IMR-90 (cell line): ENCODE measurements at regions not wholly inside any gene's neighbourhood (a gene's known extent, or its start where the extent isn't known, plus 50 kb on each side); places are given as distances from the start of the nearest gene placed in this dataset.

ENCODE experiments used
- ATAC-seq: fragments of 200-7000 bp; cut with Tn5 transposase; 2 replicates; pipeline ENCODE4 v1.9.1; 2020; ENCODE audit warnings: low read depth, mild to moderate bottlenecking, moderate library complexity
- BruUV-seq: library from RNA; stranded (reverse); fragments of 400-500 nt; replicated peaks from 2 replicates; lab custom pipeline; 2021; lab: Mats Ljungman, UMichigan
- CTCF ChIA-PET: fragments of 300-600 bp; formaldehyde crosslinking; extraction: SDS; loops from one replicate; lab custom pipeline; 2021; ENCODE audit warnings: antibody characterized with exemption; lab: Yijun Ruan, JAX
- POLR2A ChIA-PET: fragments of 300-600 bp; sonication (Branson Sonifier 250); formaldehyde crosslinking; loops from one replicate; lab custom pipeline; 2022; ENCODE audit warnings: antibody characterized with exemption; ENCODE audit not compliant: unreplicated experiment; lab: Charles Lee
- DNase-seq: peaks from one replicate; pipeline ENCODE4 v3.0.0; 2013
- H2AFZ ChIP-seq: replicated peaks from 2 replicates; pipeline ENCODE3; 2013; ENCODE audit warnings: low read length, mild to moderate bottlenecking; ENCODE audit not compliant: poor library complexity
- H2AK5ac ChIP-seq: 2 replicates; pipeline ENCODE4 v1.6.1; 2013; ENCODE audit warnings: low read depth, low read length, inconsistent platforms
- H2AK9ac ChIP-seq: replicated peaks from 2 replicates; pipeline ENCODE3; 2013; ENCODE audit warnings: mild to moderate bottlenecking, low read depth, low read length, moderate library complexity; ENCODE audit not compliant: poor library complexity
- H2BK120ac ChIP-seq: 2 replicates; pipeline ENCODE4 v1.6.1; 2013; ENCODE audit warnings: low read depth, low read length, inconsistent platforms
- H2BK15ac ChIP-seq: 3 replicates; pipeline ENCODE4 v1.6.1; 2013; ENCODE audit warnings: low read depth, low read length, inconsistent platforms
- H2BK20ac ChIP-seq: 2 replicates; pipeline ENCODE4 v1.6.1; 2013; ENCODE audit warnings: low read depth, mild to moderate bottlenecking, inconsistent platforms, low read length, moderate library complexity
- H2BK5ac ChIP-seq: 2 replicates; pipeline ENCODE4 v1.6.1; 2013; ENCODE audit warnings: mild to moderate bottlenecking, low read depth, low read length, inconsistent platforms; ENCODE audit not compliant: poor library complexity, severe bottlenecking
- H3K14ac ChIP-seq: replicated peaks from 2 replicates; pipeline ENCODE4 v1.6.1; 2013; ENCODE audit warnings: low read depth, low read length, inconsistent platforms
- H3K18ac ChIP-seq: 2 replicates; pipeline ENCODE4 v1.6.1; 2013; ENCODE audit warnings: low read depth, low read length, control low read depth
- H3K23ac ChIP-seq: 2 replicates; pipeline ENCODE4 v1.6.1; 2013; ENCODE audit warnings: low read depth, low read length, inconsistent platforms
- H3K27ac ChIP-seq: 2 replicates; pipeline ENCODE4 v1.5.1; 2013; ENCODE audit warnings: mild to moderate bottlenecking, control low read depth, low read length; ENCODE audit not compliant: insufficient read depth
- H3K27me3 ChIP-seq: 2 replicates; pipeline ENCODE4 v1.6.1; 2013; ENCODE audit warnings: low read length; ENCODE audit not compliant: control insufficient read depth, insufficient read depth
- H3K36me3 ChIP-seq: 2 replicates; pipeline ENCODE4 v1.6.1; 2013; ENCODE audit warnings: low read length, mixed read lengths; ENCODE audit not compliant: control insufficient read depth, insufficient read depth
- H3K4ac ChIP-seq: 2 replicates; pipeline ENCODE4 v1.6.1; 2013; ENCODE audit warnings: low read depth, low read length, inconsistent platforms
- H3K4me1 ChIP-seq: 2 replicates; pipeline ENCODE4 v1.6.1; 2013; ENCODE audit warnings: low read length, mixed read lengths; ENCODE audit not compliant: control insufficient read depth, insufficient read depth
- H3K4me2 ChIP-seq: 2 replicates; pipeline ENCODE4 v1.6.1; 2013; ENCODE audit warnings: low read depth, mild to moderate bottlenecking, control low read depth, low read length, moderate library complexity
- H3K4me3 ChIP-seq: 2 replicates; pipeline ENCODE4 v1.5.1; 2013; ENCODE audit warnings: low read depth, mild to moderate bottlenecking, control low read depth, low read length, moderate library complexity; ENCODE audit not compliant: insufficient read depth
- H3K56ac ChIP-seq: 2 replicates; pipeline ENCODE4 v1.6.1; 2013; ENCODE audit warnings: low read length, inconsistent platforms; ENCODE audit not compliant: insufficient read depth; ENCODE audit errors: extremely low read depth
- H3K79me1 ChIP-seq, 2 experiments: 2 replicates each; pipeline ENCODE4 v1.6.1; 2013; ENCODE audit warnings: low read length in 2 of 2, inconsistent platforms in 1 of 2, low read depth in 1 of 2
- H3K9ac ChIP-seq: 2 replicates; pipeline ENCODE4 v1.6.1; 2013; ENCODE audit warnings: low read depth, low read length, control low read depth
- H3K9me1 ChIP-seq: 2 replicates; pipeline ENCODE4 v1.6.1; 2013; ENCODE audit warnings: low read length, inconsistent platforms; ENCODE audit not compliant: insufficient read depth
- H3K9me3 ChIP-seq: 2 replicates; pipeline ENCODE4 v1.6.1; 2013; ENCODE audit warnings: low read length; ENCODE audit not compliant: control insufficient read depth, insufficient read depth
- H4K20me1 ChIP-seq: 2 replicates; pipeline ENCODE4 v1.6.1; 2013; ENCODE audit warnings: low read length, inconsistent platforms; ENCODE audit not compliant: insufficient read depth
- H4K5ac ChIP-seq: 2 replicates; pipeline ENCODE4 v1.6.1; 2013; ENCODE audit warnings: mild to moderate bottlenecking, low read depth, low read length, control low read depth
- H4K8ac ChIP-seq, 2 experiments: 2 replicates each; pipeline ENCODE4 v1.6.1; 2013; ENCODE audit warnings: low read depth in 2 of 2, low read length in 2 of 2, control low read depth in 1 of 2, inconsistent platforms in 1 of 2
- H4K91ac ChIP-seq: 2 replicates; pipeline ENCODE4 v1.6.1; 2013; ENCODE audit warnings: low read depth, low read length, inconsistent platforms; ENCODE audit not compliant: insufficient read depth
- BHLHE40 ChIP-seq: fragments of 150-350 bp; IDR thresholded peaks from 2 replicates; pipeline ENCODE4 v1.6.1; 2016; ENCODE audit warnings: mild to moderate bottlenecking, low read depth, low read length
- MXI1 ChIP-seq: IDR thresholded peaks from 2 replicates; pipeline ENCODE4 v1.6.1; 2012; ENCODE audit warnings: low read depth, mild to moderate bottlenecking, low read length, moderate library complexity, borderline replicate concordance
- NFE2L2 ChIP-seq: fragments of 150-350 bp; IDR thresholded peaks from 2 replicates; pipeline ENCODE4 v1.6.1; 2016; ENCODE audit warnings: low read depth, mild to moderate bottlenecking, low read length
- RFX5 ChIP-seq: IDR thresholded peaks from 2 replicates; pipeline ENCODE4 v1.8.0; 2012; ENCODE audit warnings: low read depth, mild to moderate bottlenecking, low read length, moderate library complexity
- SMC3 ChIP-seq: fragments of 150-350 bp; IDR thresholded peaks from 2 replicates; pipeline ENCODE4 v1.6.1; 2016; ENCODE audit warnings: low read depth, mild to moderate bottlenecking, antibody characterized with exemption, low read length, moderate library complexity
- dilution Hi-C: fragments of 300-500 bp; cut with HindIII; formaldehyde crosslinking; loops from one replicate; pipeline ENCODE4 v1.14.3; 2018; ENCODE audit warnings: low sequenced_read_pairs; ENCODE audit not compliant: unreplicated experiment
- in situ Hi-C: fragments of 300-500 bp; cut with MboI; formaldehyde crosslinking; loops from 3 replicates; pipeline ENCODE4 v1.14.3; 2019; ENCODE audit warnings: low sequenced_read_pairs, inconsistent platforms, mixed read lengths
- intact Hi-C: fragments of 100-400 bp; cut with micrococcal nuclease; formaldehyde crosslinking; loops from 2 replicates; pipeline ENCODE4 v1.10.0; 2022
- TF ChIP-seq, protein P1 (sequence below): fragments of 150-350 bp; IDR thresholded peaks from 2 replicates; pipeline ENCODE4 v1.6.1; 2017; ENCODE audit warnings: mild to moderate bottlenecking, antibody characterized with exemption, low read length, low read depth

DNA sequence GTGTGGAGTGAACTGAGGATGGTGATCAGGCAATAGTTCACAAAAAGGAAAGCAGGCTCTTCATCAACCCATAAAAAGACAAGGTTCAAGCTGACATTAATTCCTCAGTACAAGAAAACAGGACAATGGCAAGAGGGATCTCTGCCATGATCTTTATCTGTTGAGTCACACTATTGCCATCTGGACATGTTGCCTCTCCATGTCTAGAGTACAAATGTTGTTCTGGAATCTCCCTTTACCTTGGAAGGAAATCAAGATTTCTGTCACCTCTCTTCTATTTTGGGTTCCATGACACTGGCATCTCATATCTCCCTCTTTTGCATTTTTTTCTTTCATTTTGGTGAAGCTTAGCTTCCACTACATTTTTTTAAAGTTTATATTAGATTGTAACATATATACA, 329.1 kb downstream of the USP25 start:
- no peak overlapping the region for H2AK9ac ChIP-seq
- no peak overlapping the region for H2BK20ac ChIP-seq
- H3K56ac ChIP-seq = no peak overlapping the region
- H3K36me3 ChIP-seq = no peaks in the 10 kb centered on the region
- no peak overlapping the region for H3K18ac ChIP-seq
- H2AFZ ChIP-seq = no peak overlapping the region
- no peaks in the 10 kb centered on the region for H3K27me3 ChIP-seq
- H4K8ac ChIP-seq = no peak overlapping the region
- no peak overlapping the region for H3K4me3 ChIP-seq
- dilution Hi-C loops = no loop called here
- no peaks in the 10 kb centered on the region for H3K79me1 ChIP-seq
- no peak overlapping the region for H2BK5ac ChIP-seq
- H4K5ac ChIP-seq = no peak overlapping the region
- H4K20me1 ChIP-seq = no peaks in the 10 kb centered on the region
- ChIA-PET POLR2A (no interaction called here), CTCF (interaction anchor here (1.4 kb wide), 1 partner anchor 8 kb away, joined by 3 read pairs; no protein-coding TSS in a partner anchor)
- no TSS peak for BruUV-seq
- no peak overlapping the region for H3K4me2 ChIP-seq
- DNase-seq (no peak), ATAC-seq (no peak)
- H3K27ac ChIP-seq = no peak overlapping the region
- no peak overlapping the region for H2BK15ac ChIP-seq
- H3K4ac ChIP-seq = no peak overlapping the region
- H3K23ac ChIP-seq = no peak overlapping the region
- H4K91ac ChIP-seq = no peak overlapping the region
- H3K9ac ChIP-seq = no peak overlapping the region
- H3K9me1 ChIP-seq = no peaks in the 10 kb centered on the region
- no peaks in the 10 kb centered on the region for H3K9me3 ChIP-seq
- TF ChIP-seq SMC3 = no peak
- no peak for TF ChIP-seq MXI1
- no peak for TF ChIP-seq RFX5
- no peak for TF ChIP-seq NFE2L2
- TF ChIP-seq BHLHE40 = no peak
- TF ChIP-seq, protein P1, sequence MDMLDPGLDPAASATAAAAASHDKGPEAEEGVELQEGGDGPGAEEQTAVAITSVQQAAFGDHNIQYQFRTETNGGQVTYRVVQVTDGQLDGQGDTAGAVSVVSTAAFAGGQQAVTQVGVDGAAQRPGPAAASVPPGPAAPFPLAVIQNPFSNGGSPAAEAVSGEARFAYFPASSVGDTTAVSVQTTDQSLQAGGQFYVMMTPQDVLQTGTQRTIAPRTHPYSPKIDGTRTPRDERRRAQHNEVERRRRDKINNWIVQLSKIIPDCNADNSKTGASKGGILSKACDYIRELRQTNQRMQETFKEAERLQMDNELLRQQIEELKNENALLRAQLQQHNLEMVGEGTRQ = no peak
- no peaks in the 10 kb centered on the region for H3K4me1 ChIP-seq
- no peak overlapping the region for H2BK120ac ChIP-seq
- H2AK5ac ChIP-seq = no peak overlapping the region
- intact Hi-C loops = no loop called here
- in situ Hi-C loops = no loop called here
- no peak overlapping the region for H3K14ac ChIP-seq
